Smooth muscle cell (in vitro differentiated cells): ENCODE measurements at regions not wholly inside any gene's neighbourhood (a gene's known extent, or its start where the extent isn't known, plus 50 kb on each side); places are given as distances from the start of the nearest gene placed in this dataset.
"Not testable (repeated sequence)": the region's sequence is repeated elsewhere in the genome, so short reads cannot be mapped to it uniquely, and the experiment has no call there.

Experiments
- DNase-seq: peaks from one replicate; lab custom pipeline; 2025; ENCODE audit not compliant: unreplicated experiment; lab: John Stamatoyannopoulos, UW
- H2AFZ ChIP-seq: fragments of 200-600 bp; sonication (generic); 2 replicates; pipeline ENCODE4 v1.6.0; 2016; ENCODE audit warnings: antibody characterized with exemption, low read depth, mild to moderate bottlenecking
- H3F3A ChIP-seq: fragments of 200-600 bp; sonication (generic); 2 replicates; pipeline ENCODE4 v1.6.0; 2017; ENCODE audit warnings: antibody characterized with exemption, low read depth
- H3K27ac ChIP-seq: fragments of 200-600 bp; sonication (generic); 2 replicates; pipeline ENCODE4 v1.5.1; 2016; ENCODE audit warnings: low read depth, mild to moderate bottlenecking
- H3K27me3 ChIP-seq: fragments of 200-600 bp; sonication (generic); 2 replicates; pipeline ENCODE4 v1.6.1; 2016; ENCODE audit warnings: low read depth, mild to moderate bottlenecking
- H3K36me3 ChIP-seq: fragments of 200-600 bp; sonication (generic); 2 replicates; pipeline ENCODE4 v1.5.1; 2016; ENCODE audit warnings: low read depth
- H3K4me1 ChIP-seq: fragments of 200-600 bp; sonication (generic); 2 replicates; pipeline ENCODE4 v1.5.1; 2016; ENCODE audit warnings: low read depth
- H3K4me2 ChIP-seq: fragments of 200-600 bp; sonication (generic); 2 replicates; pipeline ENCODE4 v1.6.0; 2016; ENCODE audit warnings: mild to moderate bottlenecking
- H3K4me3 ChIP-seq: fragments of 200-600 bp; sonication (generic); 2 replicates; pipeline ENCODE4 v1.5.1; 2016; ENCODE audit warnings: mild to moderate bottlenecking
- H3K79me2 ChIP-seq: fragments of 200-600 bp; sonication (generic); 2 replicates; pipeline ENCODE4 v1.6.0; 2016; ENCODE audit warnings: low read depth, mild to moderate bottlenecking
- H3K9ac ChIP-seq: fragments of 200-600 bp; sonication (generic); 2 replicates; pipeline ENCODE4 v1.6.0; 2016; ENCODE audit warnings: low read depth
- H3K9me3 ChIP-seq: fragments of 200-600 bp; sonication (generic); replicated peaks from 2 replicates; pipeline ENCODE4 v1.5.1; 2016; ENCODE audit warnings: low read depth
- H4K20me1 ChIP-seq: fragments of 200-600 bp; sonication (generic); 2 replicates; pipeline ENCODE4 v1.6.0; 2016; ENCODE audit warnings: low read depth
- WGBS: methylation state at CpG from one replicate; pipeline ENCODE4 v1.1.7; 2016; ENCODE audit warnings: low lambda C conversion rate; 5-methylcytosine and 5-hydroxymethylcytosine counted together
- TF ChIP-seq, protein P1 (sequence below): fragments of 200-600 bp; sonication (generic); IDR thresholded peaks from 2 replicates; pipeline ENCODE4 v1.5.1; 2017; ENCODE audit warnings: borderline replicate concordance, mild to moderate bottlenecking, antibody characterized with exemption; ENCODE audit not compliant: insufficient read depth, poor library complexity, severe bottlenecking

GRCh38 chr7:149654588-149654987, 118.8 kb downstream of the ZNF467 start:
- H3K79me2 ChIP-seq: no peaks in the 10 kb centered on the region
- TF ChIP-seq, protein P1, sequence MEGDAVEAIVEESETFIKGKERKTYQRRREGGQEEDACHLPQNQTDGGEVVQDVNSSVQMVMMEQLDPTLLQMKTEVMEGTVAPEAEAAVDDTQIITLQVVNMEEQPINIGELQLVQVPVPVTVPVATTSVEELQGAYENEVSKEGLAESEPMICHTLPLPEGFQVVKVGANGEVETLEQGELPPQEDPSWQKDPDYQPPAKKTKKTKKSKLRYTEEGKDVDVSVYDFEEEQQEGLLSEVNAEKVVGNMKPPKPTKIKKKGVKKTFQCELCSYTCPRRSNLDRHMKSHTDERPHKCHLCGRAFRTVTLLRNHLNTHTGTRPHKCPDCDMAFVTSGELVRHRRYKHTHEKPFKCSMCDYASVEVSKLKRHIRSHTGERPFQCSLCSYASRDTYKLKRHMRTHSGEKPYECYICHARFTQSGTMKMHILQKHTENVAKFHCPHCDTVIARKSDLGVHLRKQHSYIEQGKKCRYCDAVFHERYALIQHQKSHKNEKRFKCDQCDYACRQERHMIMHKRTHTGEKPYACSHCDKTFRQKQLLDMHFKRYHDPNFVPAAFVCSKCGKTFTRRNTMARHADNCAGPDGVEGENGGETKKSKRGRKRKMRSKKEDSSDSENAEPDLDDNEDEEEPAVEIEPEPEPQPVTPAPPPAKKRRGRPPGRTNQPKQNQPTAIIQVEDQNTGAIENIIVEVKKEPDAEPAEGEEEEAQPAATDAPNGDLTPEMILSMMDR: no peak
- no peak overlapping the region for H3K27ac ChIP-seq
- H3K9ac ChIP-seq: no peak overlapping the region
- WGBS: 73% methylated on average over 1 of the region's 1 CpG
- H3K36me3 ChIP-seq: no peaks in the 10 kb centered on the region
- no peaks in the 10 kb centered on the region for H4K20me1 ChIP-seq
- no peaks in the 10 kb centered on the region for H3K4me1 ChIP-seq
- H2AFZ ChIP-seq: no peak overlapping the region
- H3F3A ChIP-seq: no peaks in the 10 kb centered on the region
- no peak overlapping the region for H3K4me2 ChIP-seq
- no peak for DNase-seq
- H3K27me3 ChIP-seq: no peaks in the 10 kb centered on the region
- peaks cover 4% of the 10 kb centered on the region for H3K9me3 ChIP-seq
- H3K4me3 ChIP-seq: no peak overlapping the region

- H3F3A ChIP-seq, H4K20me1 ChIP-seq, H3K27me3 ChIP-seq, H3K4me1 ChIP-seq, H3K36me3 ChIP-seq, H2AFZ ChIP-seq, H3K79me2 ChIP-seq, H3K27ac ChIP-seq, H3K9me3 ChIP-seq, H3K4me2 ChIP-seq, DNase-seq, H3K9ac ChIP-seq, H3K4me3 ChIP-seq: not testable (repeated sequence)
- WGBS: 74% methylated on average over 3 of the region's 3 CpGs
Observed at GRCh38 chr7:149650190-149650589, 123.2 kb downstream of the ZNF467 start.

GRCh38 chr7:149644754-149645153, 128.6 kb downstream of the ZNF467 start:
- Histone ChIP-seq H3K9me3 (no peaks in the 10 kb centered on the region), H3K27ac (no peak overlapping the region), H3F3A (no peaks in the 10 kb centered on the region), H3K4me2 (no peak overlapping the region), H3K36me3 (no peaks in the 10 kb centered on the region), H3K27me3 (no peaks in the 10 kb centered on the region), H3K9ac (no peak overlapping the region), H3K4me1 (no peaks in the 10 kb centered on the region), H3K79me2 (no peaks in the 10 kb centered on the region), H3K4me3 (no peak overlapping the region), H2AFZ (no peak overlapping the region), H4K20me1 (no peaks in the 10 kb centered on the region)
- TF ChIP-seq, protein P1: no peak
- WGBS: 65% methylated on average over 4 of the region's 4 CpGs
- DNase-seq: no peak

- H2AFZ ChIP-seq: no peak overlapping the region
- no peak overlapping the region for H3K9ac ChIP-seq
- 92% methylated on average over 5 of the region's 5 CpGs for WGBS
- H3K36me3 ChIP-seq: no peaks in the 10 kb centered on the region
- H4K20me1 ChIP-seq: no peaks in the 10 kb centered on the region
- TF ChIP-seq, protein P1: no peak
- no peak for DNase-seq
- H3F3A ChIP-seq: no peaks in the 10 kb centered on the region
- no peak overlapping the region for H3K4me2 ChIP-seq
- no peaks in the 10 kb centered on the region for H3K4me1 ChIP-seq
- no peak overlapping the region for H3K4me3 ChIP-seq
- H3K79me2 ChIP-seq: no peaks in the 10 kb centered on the region
- H3K9me3 ChIP-seq: no peaks in the 10 kb centered on the region
- H3K27me3 ChIP-seq: no peaks in the 10 kb centered on the region
- H3K27ac ChIP-seq: no peak overlapping the region
Observed at GRCh38 chr7:149642589-149642988, 130.8 kb downstream of the ZNF467 start.
